Neural cell (in vitro differentiated cells): ENCODE measurements at regions not wholly inside any gene's neighbourhood (a gene's known extent, or its start where the extent isn't known, plus 50 kb on each side); places are given as distances from the start of the nearest gene placed in this dataset.

Experiments used
- CTCF ChIP-seq: fragments of 450-650 bp; IDR thresholded peaks from 2 replicates; pipeline ENCODE4 v1.5.1; 2014; ENCODE audit warnings: antibody characterized with exemption, mild to moderate bottlenecking, moderate library complexity; ENCODE audit not compliant: poor library complexity, severe bottlenecking
- EP300 ChIP-seq: fragments of 450-650 bp; conservative IDR thresholded peaks from 2 replicates; pipeline ENCODE4 v1.6.1; 2014; ENCODE audit warnings: antibody characterized with exemption, mild to moderate bottlenecking, moderate library complexity; ENCODE audit not compliant: poor library complexity, severe bottlenecking
- EZH2 ChIP-seq: fragments of 200-600, 300-800 bp; shearing (Covaris generic), sonication (generic); IDR thresholded peaks from 2 replicates; pipeline ENCODE4 v1.6.1; 2014; ENCODE audit warnings: antibody characterized with exemption, low read length, borderline replicate concordance, mild to moderate bottlenecking; ENCODE audit not compliant: insufficient read depth, poor library complexity, severe bottlenecking
- POLR2AphosphoS5 ChIP-seq: IDR thresholded peaks from 2 replicates; pipeline ENCODE4 v1.6.1; 2012
- RAD21 ChIP-seq: fragments of 450-650 bp; conservative IDR thresholded peaks from 2 replicates; pipeline ENCODE4 v1.6.1; 2014; ENCODE audit warnings: antibody characterized with exemption, mild to moderate bottlenecking, moderate library complexity
- REST ChIP-seq: IDR thresholded peaks from 2 replicates; pipeline ENCODE4 v1.6.1; 2012; ENCODE audit warnings: borderline replicate concordance
- SMC3 ChIP-seq: fragments of 450-650 bp; conservative IDR thresholded peaks from 2 replicates; pipeline ENCODE4 v1.6.1; 2014; ENCODE audit warnings: antibody characterized with exemption, mild to moderate bottlenecking, moderate library complexity; ENCODE audit not compliant: poor library complexity
- TAF1 ChIP-seq: IDR thresholded peaks from 2 replicates; pipeline ENCODE4 v1.6.1; 2012; ENCODE audit warnings: low read depth

GRCh38 chr1:101728029-101728428 lies 268.7 kb downstream of the OLFM3 start:
- TF ChIP-seq EZH2, result no peak
- TF ChIP-seq CTCF, result no peak
- no peak for TF ChIP-seq POLR2AphosphoS5
- no peak for TF ChIP-seq EP300
- no peak for TF ChIP-seq REST
- no peak for TF ChIP-seq RAD21
- TF ChIP-seq TAF1, result no peak
- no peak for TF ChIP-seq SMC3
